Thyroid gland (tissue), 4 donors: ENCODE measurements at regions not wholly inside any gene's neighbourhood (a gene's known extent, or its start where the extent isn't known, plus 50 kb on each side); places are given as distances from the start of the nearest gene placed in this dataset.

ENCODE experiments used
- DNase-seq, 2 donors: peaks; one replicate each; pipeline ENCODE4 v3.0.0-alpha.2; 2019
- H3K27ac ChIP-seq, 3 donors: fragments of 200-600 bp; sonication (generic); 1 replicate in 2 of 3; 2 replicates in 1 of 3; pipeline ENCODE4 v1.5.1; 2016 to 2019; ENCODE audit warnings: mild to moderate bottlenecking in 1 of 3, moderate library complexity in 1 of 3
- H3K27me3 ChIP-seq: fragments of 200-600 bp; sonication (generic); one replicate; pipeline ENCODE4 v1.5.1; 2019
- H3K36me3 ChIP-seq, 2 donors: fragments of 200-600 bp; sonication (generic); one replicate each; pipeline ENCODE4 v1.5.1; 2016 to 2019
- H3K4me1 ChIP-seq, 2 donors: fragments of 200-600 bp; sonication (generic); one replicate each; pipeline ENCODE4 v1.5.1; 2017 to 2019
- H3K4me3 ChIP-seq, 3 donors: fragments of 200-600 bp; sonication (generic); replicated peaks in 1 of 3; 1 replicate in 2 of 3; 2 replicates in 1 of 3; pipeline ENCODE4 v1.5.1; 2016; ENCODE audit warnings: mild to moderate bottlenecking in 1 of 3
- H3K9me3 ChIP-seq: fragments of 200-600 bp; sonication (generic); one replicate; pipeline ENCODE4 v1.5.1; 2017
- CTCF ChIP-seq, 6 experiments: fragments of 200-600 bp in 3 of 6; fragments of 450-650 bp in 3 of 6; sonication (generic) in 3 of 6; IDR thresholded peaks; one replicate each; pipeline ENCODE4 v1.5.1; 2016 to 2019; ENCODE audit warnings: antibody characterized with exemption in 6 of 6, mild to moderate bottlenecking in 2 of 6, inconsistent platforms in 1 of 6, moderate library complexity in 1 of 6
- POLR2A ChIP-seq, 2 donors: fragments of 450-650 bp; IDR thresholded peaks; one replicate each; pipeline ENCODE4 v1.6.1; 2017; ENCODE audit warnings: antibody characterized with exemption in 2 of 2, mild to moderate bottlenecking in 2 of 2, moderate library complexity in 1 of 2
- WGBS, 2 donors: methylation state at CpG; one replicate each; pipeline ENCODE4 v1.1.5; 2017; 5-methylcytosine and 5-hydroxymethylcytosine counted together
- intact Hi-C: fragments of 100-400 bp; cut with DNase I; formaldehyde crosslinking; loops from one replicate; pipeline ENCODE4 v1.15.1; 2023

GRCh38 chr1:61618193-61618592 lies 106.7 kb downstream of the TM2D1 start:
- Histone ChIP-seq H3K9me3 (no peaks in the 10 kb centered on the region), H3K36me3 (no peaks in the 10 kb centered on the region), H3K4me3 (no peak overlapping the region), H3K27ac (no peak overlapping the region), H3K4me1 (no peaks in the 10 kb centered on the region), H3K27me3 (no peaks in the 10 kb centered on the region)
- TF ChIP-seq CTCF (IDR thresholded peaks at IDR 0.05) (no peak), POLR2A (IDR thresholded peaks at IDR 0.05) (no peak)
- 48 to 56% methylated on average over 2 of the region's 2 CpGs for WGBS, 2 donors
- DNase-seq: no peak
- intact Hi-C loops: no loop called here

- DNase-seq: no peak
- no peak for TF ChIP-seq CTCF (IDR thresholded peaks at IDR 0.05)
- no peak for TF ChIP-seq POLR2A (IDR thresholded peaks at IDR 0.05)
- Histone ChIP-seq H3K4me1 (no peaks in the 10 kb centered on the region), H3K27ac (no peak overlapping the region), H3K9me3 (no peaks in the 10 kb centered on the region), H3K4me3 (no peak overlapping the region), H3K27me3 (no peaks in the 10 kb centered on the region), H3K36me3 (no peaks in the 10 kb centered on the region)
- intact Hi-C loops: no loop called here
- WGBS, 2 donors: 91 to 95% methylated on average over 3 of the region's 3 CpGs
Observed at GRCh38 chr1:61616830-61617229, 108.1 kb downstream of the TM2D1 start.

- WGBS, 2 donors: 73 to 84% methylated on average over 3 of the region's 3 CpGs
- DNase-seq: no peak
- no peak overlapping the region for H3K27ac ChIP-seq
- no peaks in the 10 kb centered on the region for H3K9me3 ChIP-seq
- H3K27me3 ChIP-seq: no peaks in the 10 kb centered on the region
- H3K4me3 ChIP-seq: no peak overlapping the region
- intact Hi-C loops: no loop called here
- TF ChIP-seq CTCF (IDR thresholded peaks at IDR 0.05): no peak
- no peak for TF ChIP-seq POLR2A (IDR thresholded peaks at IDR 0.05)
- H3K36me3 ChIP-seq: no peaks in the 10 kb centered on the region
- no peaks in the 10 kb centered on the region for H3K4me1 ChIP-seq
Observed at GRCh38 chr1:61612602-61613001, 112.3 kb downstream of the TM2D1 start.

- no peak for TF ChIP-seq POLR2A (IDR thresholded peaks at IDR 0.05)
- no peak for TF ChIP-seq CTCF (IDR thresholded peaks at IDR 0.05)
- no peak for DNase-seq
- Histone ChIP-seq H3K27me3 (no peaks in the 10 kb centered on the region), H3K36me3 (no peaks in the 10 kb centered on the region), H3K4me1 (no peaks in the 10 kb centered on the region), H3K9me3 (no peaks in the 10 kb centered on the region), H3K4me3 (no peak overlapping the region), H3K27ac (no peak overlapping the region)
- intact Hi-C loops: no loop called here
- WGBS, 2 donors: 69 to 94% methylated on average over 3 of the region's 3 CpGs
Observed at GRCh38 chr1:61609040-61609439, 115.9 kb downstream of the TM2D1 start.

GRCh38 chr1:61607448-61607847 lies 117.5 kb downstream of the TM2D1 start:
- no peaks in the 10 kb centered on the region for H3K36me3 ChIP-seq
- H3K4me3 ChIP-seq: no peak overlapping the region
- no peaks in the 10 kb centered on the region for H3K9me3 ChIP-seq
- H3K27me3 ChIP-seq: no peaks in the 10 kb centered on the region
- intact Hi-C loops: no loop called here
- no peak for TF ChIP-seq POLR2A (IDR thresholded peaks at IDR 0.05)
- 88 to 89% methylated on average over 7 of the region's 7 CpGs for WGBS, 2 donors
- peak overlapping the region in 1 of 3 donors; percentile 27 for H3K27ac ChIP-seq
- DNase-seq: no peak
- no peaks in the 10 kb centered on the region for H3K4me1 ChIP-seq
